Hematopoietic multipotent progenitor cell treated with erythropoietin and hydrocortisone succinate and interleukin-3 and kit ligand, for 15 days (in vitro differentiated cells): ENCODE measurements at regions not wholly inside any gene's neighbourhood (a gene's known extent, or its start where the extent isn't known, plus 50 kb on each side); places are given as distances from the start of the nearest gene placed in this dataset.

Experiments used
- DNase-seq: peaks from one replicate; pipeline ENCODE4 v3.0.0-alpha.2; 2015; ENCODE audit warnings: low spot score

DNA sequence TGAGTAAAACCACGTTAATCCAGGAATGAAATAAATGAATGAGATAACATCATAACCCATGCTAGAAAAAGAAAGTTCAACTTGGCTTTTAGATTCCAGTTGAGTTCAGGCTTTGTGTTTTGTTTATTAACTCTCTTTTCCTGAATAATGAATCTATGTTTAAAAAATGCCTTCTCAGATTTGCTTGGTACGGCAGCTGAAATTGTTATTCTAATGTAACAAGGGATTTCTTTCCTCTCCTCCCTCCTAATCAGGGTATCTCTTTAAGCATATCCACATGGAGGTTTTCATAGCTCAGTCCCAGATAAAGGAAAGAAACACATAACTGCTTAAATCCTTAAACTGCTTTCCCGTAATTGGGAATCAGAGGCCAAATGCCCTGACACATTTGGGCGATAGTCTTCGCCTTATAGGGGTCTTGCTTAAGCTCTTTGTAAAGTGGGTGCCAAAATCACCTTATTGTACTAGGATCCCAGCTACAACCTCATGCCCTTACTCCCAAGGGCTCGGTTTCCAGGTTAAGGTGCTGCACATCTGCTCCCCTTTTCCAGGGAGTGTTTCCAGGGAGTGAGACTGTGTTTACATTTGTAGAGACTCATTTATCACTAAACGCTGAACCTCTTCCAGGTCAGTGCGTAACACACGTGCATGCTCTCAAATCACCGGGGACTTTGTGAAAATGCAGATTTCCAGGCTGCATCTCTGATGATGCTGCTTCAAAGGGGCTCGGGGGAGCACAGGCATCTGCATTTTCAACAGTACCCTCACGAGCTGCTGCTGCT lies 142.8 kb upstream of the FOXF1 start:
- no peak for DNase-seq

DNA sequence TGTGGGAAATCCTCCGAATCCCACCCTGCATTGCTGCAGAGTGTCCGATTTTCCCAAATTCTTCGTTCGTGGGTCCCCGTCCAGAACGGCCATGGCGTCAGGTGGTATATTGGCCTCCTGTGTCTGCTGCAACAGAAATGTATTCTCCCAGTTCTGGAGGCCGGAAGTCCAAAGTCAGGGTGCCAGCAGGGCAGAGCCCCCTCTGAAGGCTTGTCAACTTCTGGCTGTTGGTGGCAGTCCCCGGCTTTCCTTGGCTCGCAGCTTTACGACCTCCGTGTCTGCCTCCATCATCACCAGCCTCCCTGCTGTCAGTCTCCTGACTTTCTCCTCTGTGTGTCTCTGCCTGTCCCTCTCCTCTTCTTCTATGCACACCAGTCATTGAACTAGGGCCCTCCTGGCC lies 142.1 kb upstream of the FOXF1 start:
- no peak for DNase-seq

DNA sequence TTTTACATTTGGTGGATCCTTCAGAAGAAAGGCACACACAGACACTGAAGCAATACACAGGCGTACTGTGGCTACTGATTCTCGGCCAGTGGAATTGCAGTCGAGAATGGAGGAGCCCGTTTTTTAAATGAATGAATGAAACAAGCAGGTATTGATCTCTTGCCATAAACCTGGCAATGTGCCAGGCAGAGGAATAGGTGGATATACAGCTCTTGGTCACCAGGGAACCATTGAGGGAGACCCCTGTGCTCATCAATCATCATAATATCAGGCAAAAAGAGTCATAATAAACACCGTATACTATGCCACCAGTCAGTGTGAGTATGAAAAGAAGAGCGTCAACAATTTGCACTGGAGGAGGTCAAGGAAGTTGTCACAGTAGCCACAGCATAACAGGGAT lies 140.3 kb upstream of the FOXF1 start:
- DNase-seq: peak; percentile 4

- DNase-seq: no peak
Observed at GRCh38 chr16:86371083-86371803, 139.1 kb upstream of the FOXF1 start.

DNA sequence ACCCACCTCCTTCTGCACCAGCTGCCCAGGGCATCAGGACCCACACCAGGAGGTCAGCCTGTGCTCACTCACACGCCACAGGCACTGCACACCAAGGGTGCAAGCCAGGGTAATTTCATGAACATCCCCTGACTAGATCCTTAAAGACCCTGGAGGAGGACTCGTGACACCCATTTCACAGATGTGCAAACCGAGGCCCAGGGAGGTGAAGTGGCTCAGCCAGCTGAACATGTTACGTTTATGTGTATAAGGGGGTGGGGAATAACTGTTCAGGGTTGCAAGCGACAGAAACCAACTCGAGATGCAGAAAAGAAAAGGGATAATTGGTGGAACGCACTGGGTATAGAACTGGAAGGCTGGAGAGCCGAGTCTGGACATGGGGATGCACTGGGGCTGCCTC lies 138.1 kb upstream of the FOXF1 start:
- no peak for DNase-seq

GRCh38 chr16:86373276-86373901 lies 136.9 kb upstream of the FOXF1 start:
- no peak for DNase-seq

- no peak for DNase-seq
Observed at GRCh38 chr16:86374603-86375130, 135.7 kb upstream of the FOXF1 start.

DNA sequence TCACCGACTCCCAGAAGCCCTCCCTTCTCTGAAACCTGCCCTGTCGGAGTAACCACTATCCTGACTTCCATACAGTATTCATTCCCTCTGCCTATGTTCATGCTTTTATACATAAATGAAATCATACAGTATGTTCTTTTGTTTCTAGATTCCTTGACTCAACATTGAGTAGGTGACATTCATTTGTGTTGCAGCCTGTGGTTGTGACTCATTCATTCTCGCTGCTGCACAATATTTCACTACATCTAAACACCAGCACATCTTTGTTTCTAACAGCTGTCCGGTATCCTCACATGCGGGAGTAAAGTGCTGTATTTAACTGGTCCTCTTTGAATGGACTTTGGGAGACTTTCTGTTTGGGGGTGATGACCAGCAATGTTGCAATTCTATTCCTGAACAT lies 135.0 kb upstream of the FOXF1 start:
- no peak for DNase-seq

- DNase-seq: no peak
Observed at GRCh38 chr16:86375851-86376250, 134.5 kb upstream of the FOXF1 start.

GRCh38 chr16:86376837-86377236 lies 133.5 kb upstream of the FOXF1 start:
- no peak for DNase-seq

- DNase-seq: no peak
Observed at GRCh38 chr16:86377251-86378022, 132.9 kb upstream of the FOXF1 start.

DNA sequence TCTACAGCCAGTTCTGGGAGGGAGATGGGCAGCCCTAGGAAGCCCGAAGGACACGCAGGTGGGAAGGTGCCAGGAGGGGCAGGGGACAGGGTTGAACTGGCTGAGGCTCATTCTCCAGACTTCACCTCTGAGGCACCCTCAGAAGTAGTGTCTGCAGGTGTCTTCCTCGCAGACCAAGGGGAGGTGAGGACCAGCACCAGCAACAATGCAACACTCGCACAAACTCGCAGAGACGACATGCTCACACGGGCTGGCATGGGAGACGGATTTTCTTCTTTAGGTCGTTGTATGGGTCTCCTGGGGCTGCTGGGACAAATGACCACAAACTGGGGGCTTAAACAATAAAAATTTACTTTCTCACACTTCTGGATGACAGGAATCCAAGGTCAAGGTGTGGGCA lies 132.2 kb upstream of the FOXF1 start:
- DNase-seq: no peak

DNA sequence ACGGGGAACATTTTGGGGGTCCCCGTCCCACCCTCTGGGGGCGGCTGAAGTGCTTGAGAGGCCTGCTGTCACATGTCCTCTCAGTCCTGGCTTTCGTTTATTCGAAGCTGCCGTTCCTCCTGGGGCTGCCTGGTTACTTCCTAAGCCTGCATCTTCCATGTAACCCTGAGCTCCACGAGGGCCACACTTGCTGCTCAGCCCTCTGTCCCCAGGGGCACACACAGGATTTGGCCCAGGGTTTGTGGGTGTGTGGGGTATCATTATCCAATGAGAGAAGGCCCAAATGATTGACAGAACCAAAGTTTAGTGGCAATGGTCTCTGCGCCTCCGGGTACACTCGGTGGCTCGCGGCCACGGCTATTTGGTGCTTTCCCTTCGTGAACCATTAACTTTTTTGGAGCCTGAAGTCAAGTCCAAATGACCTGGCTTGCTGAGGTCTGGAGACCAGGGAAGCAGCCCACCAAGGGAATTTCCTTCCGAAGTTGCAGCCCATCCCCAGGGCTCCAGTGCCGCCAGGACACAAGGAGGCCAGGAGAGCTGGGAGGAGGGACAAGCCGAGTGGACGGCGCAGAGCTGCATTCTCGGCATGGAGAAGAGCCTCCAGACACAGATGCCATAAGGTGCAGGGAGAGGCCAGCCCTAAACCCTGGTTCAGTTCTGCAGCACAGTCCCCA lies 131.4 kb upstream of the FOXF1 start:
- DNase-seq: no peak

DNA sequence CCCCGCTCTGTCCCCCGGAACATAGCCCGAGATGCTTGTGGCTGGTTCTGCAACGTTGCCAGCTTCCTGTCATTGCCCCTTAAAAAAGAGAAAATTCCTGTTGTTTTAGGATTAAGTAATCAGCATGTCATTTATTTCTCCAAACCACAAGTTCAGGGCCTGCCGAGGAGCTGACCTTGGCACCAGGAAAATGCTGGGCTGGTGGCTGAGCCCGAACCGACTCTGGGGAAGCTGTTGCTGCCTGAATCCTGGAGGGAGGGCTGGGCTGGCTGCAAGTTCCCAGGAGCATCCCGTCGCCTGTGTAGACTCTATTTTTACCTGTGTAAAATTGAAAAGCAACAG lies 130.9 kb upstream of the FOXF1 start:
- DNase-seq: no peak

DNA sequence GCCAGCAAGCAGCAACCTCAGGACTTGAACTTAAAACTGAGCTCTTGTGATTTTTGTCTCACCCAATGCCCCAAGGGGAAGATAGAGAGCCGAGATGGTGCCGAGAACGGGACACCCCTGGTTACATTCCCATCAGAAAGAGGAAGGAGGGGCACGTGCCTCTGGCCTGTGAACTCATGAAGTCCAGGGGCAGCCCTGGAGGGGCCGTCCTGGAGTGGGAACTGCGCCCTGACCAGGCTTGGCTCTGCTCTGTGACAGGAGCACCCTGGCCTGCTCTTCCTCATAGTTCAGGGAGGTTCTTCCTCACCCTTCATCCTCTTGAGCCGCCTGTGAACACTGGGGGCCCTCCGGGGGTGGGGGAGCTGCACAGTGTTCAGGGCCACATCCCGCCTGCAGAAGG lies 130.3 kb upstream of the FOXF1 start:
- DNase-seq: no peak

GRCh38 chr16:86381491-86381890 lies 128.8 kb upstream of the FOXF1 start:
- DNase-seq: no peak

DNA sequence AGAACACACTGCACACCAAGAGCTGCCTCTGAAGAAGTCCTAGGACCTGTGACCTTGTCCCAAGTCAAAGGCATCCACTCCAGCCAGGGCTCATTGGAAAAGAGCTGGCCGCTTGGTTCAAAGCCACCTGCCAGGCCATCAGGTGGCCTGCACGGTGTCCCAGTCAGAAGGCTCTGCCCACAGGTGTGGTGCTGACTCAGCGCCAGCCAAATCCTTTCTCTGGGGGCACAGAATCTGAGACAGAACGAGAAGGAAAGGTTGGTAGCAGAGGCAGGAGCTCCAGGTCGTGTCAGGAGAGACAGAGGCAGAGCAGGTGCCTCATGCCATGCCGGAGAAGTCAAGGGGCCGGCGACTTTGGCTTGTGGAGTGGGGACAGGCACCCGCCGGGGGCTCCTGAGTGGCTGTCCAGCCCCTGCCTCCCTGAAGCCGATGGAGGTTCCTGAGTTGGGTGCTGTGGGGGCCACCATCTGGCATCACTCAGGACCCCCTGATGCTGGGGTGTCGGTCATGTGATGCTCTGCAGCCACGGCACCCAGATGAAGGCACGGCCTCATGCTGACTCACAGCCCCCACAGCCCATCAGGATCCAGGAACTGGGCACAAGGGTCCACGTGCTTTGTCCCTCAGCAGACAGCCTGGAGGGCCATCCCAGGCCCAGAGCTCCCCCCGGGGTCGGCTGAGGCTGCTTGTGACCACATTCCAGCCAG lies 128.1 kb upstream of the FOXF1 start:
- DNase-seq: no peak

DNA sequence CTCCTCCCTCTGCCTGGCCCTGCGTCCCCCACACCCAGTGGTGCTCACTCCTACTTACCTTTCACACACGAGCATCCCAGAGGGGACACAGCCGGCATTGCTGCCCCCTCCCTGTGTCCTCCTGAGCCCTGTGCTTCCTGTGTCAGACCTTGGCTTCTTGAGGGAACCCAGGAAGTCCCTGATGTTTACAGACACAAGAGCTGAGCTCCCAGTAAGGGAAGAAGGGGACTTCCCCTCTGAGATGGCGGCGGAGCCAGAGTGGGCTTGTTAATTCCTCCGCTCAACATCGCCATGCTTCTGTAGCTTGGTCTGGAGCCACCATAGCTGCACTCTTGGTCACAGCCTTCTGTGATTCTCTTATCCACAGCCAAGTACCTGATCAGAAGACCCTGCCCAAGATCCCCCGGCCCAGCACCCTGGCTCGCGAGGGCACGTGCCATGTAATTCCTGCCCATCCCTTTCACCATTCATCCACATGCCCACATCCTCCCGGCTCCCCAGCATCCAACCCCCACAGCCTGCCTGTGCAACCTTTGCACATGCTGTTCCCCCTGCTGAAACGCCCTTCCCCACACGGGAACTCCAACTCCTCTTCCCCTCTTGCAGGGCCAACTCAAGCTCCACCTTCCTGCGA lies 127.4 kb upstream of the FOXF1 start:
- DNase-seq: no peak

DNA sequence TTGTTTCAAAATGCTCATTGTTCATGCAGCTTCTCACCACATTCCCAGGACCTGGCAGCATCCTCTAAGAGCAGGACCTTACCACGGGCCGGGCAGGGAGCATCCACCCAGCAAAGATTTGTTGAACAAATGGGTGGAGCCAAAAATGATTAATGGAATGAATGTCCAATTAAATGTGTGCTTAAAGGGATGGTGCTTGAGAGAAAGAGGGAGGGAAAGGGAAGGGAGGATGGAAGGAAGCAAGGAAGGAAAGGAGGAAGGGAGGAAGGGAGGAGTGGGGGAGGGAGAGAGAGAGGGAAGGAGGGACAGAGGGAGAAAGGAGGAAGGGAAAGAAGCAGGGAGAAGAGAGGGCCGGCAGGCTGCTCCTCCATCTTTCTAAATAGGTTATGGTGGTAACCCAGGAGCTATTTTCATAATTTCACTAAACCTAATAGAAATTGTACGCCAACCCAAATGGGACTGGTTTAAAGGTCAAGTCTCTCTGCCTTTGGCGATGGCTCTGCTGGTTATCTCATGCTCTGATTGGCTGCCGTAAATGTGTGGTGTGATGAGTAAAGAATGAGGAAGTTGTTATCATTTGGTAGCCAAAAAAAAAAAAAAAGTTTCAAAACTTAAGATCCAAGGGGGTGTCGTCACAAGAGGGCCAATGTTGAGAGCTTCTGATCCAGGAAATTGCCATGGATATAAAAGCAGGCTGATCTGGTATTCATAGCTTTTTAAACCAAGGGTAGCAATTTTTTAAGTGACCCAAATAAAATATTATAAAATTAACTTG lies 126.7 kb upstream of the FOXF1 start:
- DNase-seq: no peak

GRCh38 chr16:86384263-86384649 lies 126.1 kb upstream of the FOXF1 start:
- DNase-seq: no peak
